AG10803 (cell line): ENCODE measurements at regions not wholly inside any gene's neighbourhood (a gene's known extent, or its start where the extent isn't known, plus 50 kb on each side); places are given as distances from the start of the nearest gene placed in this dataset.

Source experiments
- DNase-seq: peaks from one replicate; pipeline ENCODE4 v3.0.0; 2010; ENCODE audit warnings: low read depth
- H3K4me3 ChIP-seq: 2 replicates; pipeline ENCODE4 v1.5.1; 2011; ENCODE audit warnings: mild to moderate bottlenecking, low read length, control low read depth
- CTCF ChIP-seq: conservative IDR thresholded peaks from 2 replicates; pipeline ENCODE4 v1.5.1; 2011; ENCODE audit warnings: mild to moderate bottlenecking, low read length, control low read depth, inconsistent platforms

DNA sequence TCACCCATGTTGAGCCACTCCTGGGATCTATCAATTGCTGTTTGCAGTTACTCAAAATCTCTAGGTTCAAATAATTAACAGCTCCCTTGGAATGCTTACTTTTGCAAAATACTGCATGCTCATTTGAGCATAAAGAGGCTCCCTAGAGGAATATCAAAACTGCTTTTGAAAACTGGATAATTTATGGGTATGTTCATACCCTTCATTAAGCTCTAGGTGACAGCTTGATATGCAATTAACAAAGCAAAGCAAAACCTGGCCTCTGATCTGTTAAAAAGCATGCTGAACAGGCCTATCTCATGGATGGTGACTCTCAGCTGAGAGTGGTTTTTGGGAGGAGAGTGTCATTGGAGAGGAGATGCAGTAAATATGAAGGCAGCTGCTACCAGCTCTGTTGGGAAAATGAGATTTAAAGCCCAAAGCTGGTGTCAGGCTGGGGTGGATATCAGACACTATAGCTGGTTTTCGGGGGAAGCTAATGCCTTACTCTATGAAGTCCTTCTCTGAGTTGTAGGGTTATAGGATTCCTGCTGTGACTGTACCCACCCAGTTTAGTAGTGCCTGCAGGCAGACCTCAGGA is 110.9 kb downstream of the RASSF10 start:
- no peak for DNase-seq
- no peak overlapping the region for H3K4me3 ChIP-seq
- TF ChIP-seq CTCF = no peak

GRCh38 chr11:13120691-13121090 is 111.6 kb downstream of the RASSF10 start:
- no peak for TF ChIP-seq CTCF
- no peak overlapping the region for H3K4me3 ChIP-seq

GRCh38 chr11:13126430-13126829 is 117.3 kb downstream of the RASSF10 start:
- no peak overlapping the region for H3K4me3 ChIP-seq
- no peak for DNase-seq
- no peak for TF ChIP-seq CTCF

More at GRCh38 chr11:13120691-13121090, 111.6 kb downstream of the RASSF10 start:
- DNase-seq = peak; percentile 48

DNA sequence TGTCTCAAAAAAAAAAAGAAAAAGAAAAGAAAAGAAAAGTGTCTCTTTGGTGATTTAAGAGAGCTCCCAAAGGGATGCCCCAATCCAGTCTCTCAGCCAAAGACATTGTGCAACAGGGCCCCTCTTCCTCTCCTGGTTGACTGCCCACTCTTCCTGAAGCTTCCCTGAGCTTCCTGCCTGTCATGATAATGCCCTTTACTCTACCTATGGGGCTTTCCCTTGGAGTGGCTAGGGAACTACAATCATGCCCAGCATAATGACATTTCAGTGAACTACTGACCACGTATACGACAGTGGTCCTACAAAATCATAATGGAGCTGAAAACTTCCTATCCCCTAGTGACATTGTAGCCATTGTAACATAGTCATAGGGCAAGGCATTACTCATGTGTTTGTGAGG is 118.0 kb downstream of the RASSF10 start:
- DNase-seq = no peak
- H3K4me3 ChIP-seq = no peak overlapping the region
- TF ChIP-seq CTCF = no peak

DNA sequence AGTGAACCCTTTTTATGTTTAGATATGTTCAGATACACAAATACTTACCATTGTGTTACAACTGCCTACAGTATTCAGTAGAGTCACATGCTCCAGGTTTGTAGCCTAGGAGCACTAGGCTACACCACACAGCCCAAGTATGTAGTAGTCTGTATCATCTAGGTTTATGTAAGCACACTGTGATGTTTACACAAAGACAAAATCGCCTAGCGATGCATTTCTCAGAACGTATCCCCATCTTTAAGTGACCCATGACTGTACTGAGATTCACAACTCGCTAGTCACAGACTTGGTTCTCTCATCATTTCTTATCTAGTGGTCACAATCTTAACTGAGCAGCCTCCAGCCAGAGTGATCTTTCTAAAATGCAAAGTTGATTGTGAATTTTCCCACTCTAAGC is 119.2 kb downstream of the RASSF10 start:
- no peak overlapping the region for H3K4me3 ChIP-seq
- DNase-seq = no peak
- TF ChIP-seq CTCF = no peak

DNA sequence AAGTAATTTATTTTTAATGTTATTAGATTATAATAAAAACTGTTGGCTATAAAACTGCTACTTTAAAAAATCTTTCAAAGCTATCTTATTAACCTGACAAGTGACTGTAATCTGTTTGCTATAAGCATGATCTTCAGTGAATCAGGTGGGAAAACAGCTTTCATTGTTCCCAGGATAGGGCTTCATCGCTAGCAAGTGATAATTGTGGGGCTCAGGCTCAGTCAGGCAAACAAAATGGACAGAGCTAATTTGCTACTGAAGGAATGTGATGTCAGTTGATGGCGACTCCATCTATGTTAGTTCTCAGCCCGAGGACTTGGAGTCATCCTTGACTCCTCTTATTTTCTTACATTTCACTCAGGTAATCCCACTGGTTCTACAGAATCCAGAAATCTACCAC is 125.0 kb downstream of the RASSF10 start:
- TF ChIP-seq CTCF = no peak
- H3K4me3 ChIP-seq = no peak overlapping the region
- no peak for DNase-seq

DNA sequence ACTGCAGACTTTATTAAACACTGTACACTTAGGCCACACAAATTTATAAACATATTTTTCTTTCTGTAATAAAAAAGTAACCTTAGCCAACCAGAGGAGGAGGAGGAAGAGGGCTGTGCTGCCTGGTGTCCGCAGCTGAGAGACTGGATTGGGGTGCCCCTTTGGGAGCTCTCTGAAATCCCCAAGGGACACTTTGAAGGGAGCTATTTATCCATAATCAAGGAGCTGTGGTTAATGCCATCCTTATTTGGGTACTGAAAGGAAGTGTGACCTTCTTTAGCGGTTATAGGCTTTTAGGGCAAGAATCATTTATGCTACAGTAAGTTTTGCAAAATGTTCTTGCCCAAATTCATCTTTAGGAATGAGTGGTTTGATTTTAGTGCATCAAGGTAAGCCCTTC is 125.8 kb downstream of the RASSF10 start:
- no peak for DNase-seq
- H3K4me3 ChIP-seq = no peak overlapping the region
- no peak for TF ChIP-seq CTCF
